SU-DHL-6 (cell line): ENCODE measurements at regions not wholly inside any gene's neighbourhood (a gene's known extent, or its start where the extent isn't known, plus 50 kb on each side); places are given as distances from the start of the nearest gene placed in this dataset.

Source experiments
- H2AFZ ChIP-seq: fragments of 200-600 bp; sonication (generic); 2 replicates; pipeline ENCODE4 v1.6.1; 2014; ENCODE audit warnings: low read depth, mild to moderate bottlenecking, moderate library complexity, mixed read lengths, antibody characterized with exemption, low read length; ENCODE audit not compliant: severe bottlenecking
- H3F3A ChIP-seq: fragments of 200-600 bp; shearing (Covaris generic); 2 replicates; pipeline ENCODE4 v1.6.0; 2016; ENCODE audit warnings: antibody characterized with exemption, mild to moderate bottlenecking; ENCODE audit not compliant: insufficient read depth
- H3K27ac ChIP-seq: fragments of 200-600 bp; sonication (generic); 2 replicates; pipeline ENCODE4 v1.5.1; 2016; ENCODE audit warnings: low read depth, mild to moderate bottlenecking, low read length, moderate library complexity, mixed read lengths
- H3K27me3 ChIP-seq: fragments of 200-600 bp; sonication (generic), shearing (Covaris generic); 2 replicates; pipeline ENCODE4 v1.6.0; 2014; ENCODE audit warnings: mild to moderate bottlenecking, low read length
- H3K36me3 ChIP-seq: fragments of 200-600 bp; sonication (generic); 2 replicates; pipeline ENCODE4 v1.6.1; 2014; ENCODE audit warnings: mild to moderate bottlenecking, low read length, mixed read lengths
- H3K4me2 ChIP-seq: fragments of 300-600, 200-600 bp; shearing (Covaris generic), sonication (generic); 2 replicates; pipeline ENCODE4 v1.6.0; 2014; ENCODE audit warnings: low read length, low read depth, mild to moderate bottlenecking; ENCODE audit not compliant: poor library complexity, severe bottlenecking
- H3K4me3 ChIP-seq: fragments of 200-600 bp; sonication (generic); 2 replicates; pipeline ENCODE4 v1.5.1; 2014; ENCODE audit warnings: antibody characterized with exemption, low read length, mild to moderate bottlenecking, mixed read lengths; ENCODE audit not compliant: insufficient read depth, poor library complexity, severe bottlenecking
- H3K79me2 ChIP-seq: fragments of 200-600 bp; sonication (generic); 2 replicates; pipeline ENCODE4 v1.6.1; 2014; ENCODE audit warnings: mild to moderate bottlenecking, low read length, moderate library complexity; ENCODE audit not compliant: insufficient read depth
- H3K9ac ChIP-seq: fragments of 200-600 bp; sonication (generic); 2 replicates; pipeline ENCODE4 v1.7.0; 2014; ENCODE audit warnings: mild to moderate bottlenecking, low read length
- H3K9me2 ChIP-seq: fragments of 200-600 bp; sonication (generic); replicated peaks from 2 replicates; pipeline ENCODE4 v1.6.1; 2014; ENCODE audit warnings: low read length; ENCODE audit not compliant: insufficient read depth
- H3K9me3 ChIP-seq: fragments of 200-600 bp; sonication (generic); 2 replicates; pipeline ENCODE4 v1.6.1; 2014; ENCODE audit warnings: low read length, mixed read lengths; ENCODE audit not compliant: insufficient read depth
- H4K20me1 ChIP-seq: fragments of 200-600 bp; sonication (generic); 2 replicates; pipeline ENCODE4 v1.6.1; 2014; ENCODE audit warnings: low read depth, mild to moderate bottlenecking, antibody characterized with exemption, low read length, moderate library complexity, mixed read lengths
- CTCF ChIP-seq: fragments of 200-600 bp; sonication (generic); IDR thresholded peaks from one replicate; pipeline ENCODE4 v1.5.1; 2017; ENCODE audit warnings: antibody characterized with exemption, mild to moderate bottlenecking, low read length, moderate library complexity; ENCODE audit not compliant: insufficient read depth, poor library complexity, severe bottlenecking
- EZH2phosphoT487 ChIP-seq: fragments of 200-600 bp; sonication (generic), shearing (Covaris generic); conservative IDR thresholded peaks from 2 replicates; pipeline ENCODE4 v1.6.1; 2018; ENCODE audit warnings: mild to moderate bottlenecking, antibody characterized with exemption, low read length, moderate library complexity, mixed read lengths

GRCh38 chrX:10076765-10077164, 80.0 kb upstream of the CLCN4 start:
- Histone ChIP-seq H3K4me2 (no peak overlapping the region), H3K27me3 (no peaks in the 10 kb centered on the region), H4K20me1 (no peaks in the 10 kb centered on the region), H3F3A (peaks cover 3% of the 10 kb centered on the region; the same call in 1 of the 2 replicates), H3K36me3 (no peaks in the 10 kb centered on the region), H3K9me3 (no peaks in the 10 kb centered on the region), H3K9ac (no peak overlapping the region), H2AFZ (no peak overlapping the region), H3K9me2 (no peaks in the 10 kb centered on the region), H3K27ac (no peak overlapping the region), H3K79me2 (0 out of 2 replicates have a peak, but pooled peaks cover 1% of the 10 kb centered on the region), H3K4me3 (no peak overlapping the region)
- TF ChIP-seq EZH2phosphoT487 (no peak), CTCF (no peak)

- Histone ChIP-seq H3K79me2 (no peaks in the 10 kb centered on the region), H4K20me1 (no peaks in the 10 kb centered on the region), H3K9ac (no peak overlapping the region), H3K36me3 (no peaks in the 10 kb centered on the region), H3K4me3 (no peak overlapping the region), H2AFZ (no peak overlapping the region), H3K27me3 (no peaks in the 10 kb centered on the region), H3K9me2 (no peaks in the 10 kb centered on the region), H3K4me2 (no peak overlapping the region), H3K9me3 (no peaks in the 10 kb centered on the region), H3K27ac (no peak overlapping the region), H3F3A (peaks cover 3% of the 10 kb centered on the region; the same call in 1 of the 2 replicates)
- TF ChIP-seq EZH2phosphoT487 (no peak), CTCF (no peak)
These were observed 79.2 kb upstream of the CLCN4 start for GRCh38 chrX:10077425-10078188.

GRCh38 chrX:10078266-10078665, 78.5 kb upstream of the CLCN4 start:
- no peaks in the 10 kb centered on the region for H3K36me3 ChIP-seq
- H4K20me1 ChIP-seq, result no peaks in the 10 kb centered on the region
- no peak overlapping the region for H2AFZ ChIP-seq
- no peak for TF ChIP-seq CTCF
- no peak overlapping the region for H3K4me3 ChIP-seq
- H3F3A ChIP-seq, result peaks cover 3% of the 10 kb centered on the region; the same call in 1 of the 2 replicates
- no peak overlapping the region for H3K27ac ChIP-seq
- no peak overlapping the region for H3K4me2 ChIP-seq
- no peaks in the 10 kb centered on the region for H3K79me2 ChIP-seq
- no peak overlapping the region for H3K9ac ChIP-seq
- H3K27me3 ChIP-seq, result no peaks in the 10 kb centered on the region
- no peaks in the 10 kb centered on the region for H3K9me2 ChIP-seq
- H3K9me3 ChIP-seq, result no peaks in the 10 kb centered on the region
